ENCODE measurements at regions not wholly inside any gene's neighbourhood (a gene's known extent, or its start where the extent isn't known, plus 50 kb on each side); places are given as distances from the start of the nearest gene placed in this dataset.

GRCh38 chr1:177824508-177824982 lies 145.3 kb downstream of the SEC16B start:
- TF ChIP-seq POLR2A (IDR thresholded peaks at IDR 0.05; ENCODE audit: low read depth, low read length), result no peak
- TF ChIP-seq POLR2AphosphoS5 (IDR thresholded peaks at IDR 0.05; ENCODE audit: low read depth, low read length), result no peak

Measured in GM12892 (cell line).